ENCODE measurements at regions not wholly inside any gene's neighbourhood (a gene's known extent, or its start where the extent isn't known, plus 50 kb on each side); places are given as distances from the start of the nearest gene placed in this dataset.
"Not testable (repeated sequence)": the region's sequence is repeated elsewhere in the genome, so short reads cannot be mapped to it uniquely, and the experiment has no call there.

- DNase-seq (ENCODE audit: low read depth): no peak
These were observed 314.2 kb downstream of the PID1 start for GRCh38 chr2:228956701-228957474.

- no peak for DNase-seq (ENCODE audit: low read depth)
These were observed 321.3 kb downstream of the PID1 start for GRCh38 chr2:228949831-228950230.

- no peak for DNase-seq (ENCODE audit: low read depth)
These were observed 325.4 kb downstream of the PID1 start for GRCh38 chr2:228945710-228946109.

- DNase-seq (ENCODE audit: low read depth): no peak
These were observed 328.2 kb downstream of the PID1 start for GRCh38 chr2:228942856-228943255.

DNA sequence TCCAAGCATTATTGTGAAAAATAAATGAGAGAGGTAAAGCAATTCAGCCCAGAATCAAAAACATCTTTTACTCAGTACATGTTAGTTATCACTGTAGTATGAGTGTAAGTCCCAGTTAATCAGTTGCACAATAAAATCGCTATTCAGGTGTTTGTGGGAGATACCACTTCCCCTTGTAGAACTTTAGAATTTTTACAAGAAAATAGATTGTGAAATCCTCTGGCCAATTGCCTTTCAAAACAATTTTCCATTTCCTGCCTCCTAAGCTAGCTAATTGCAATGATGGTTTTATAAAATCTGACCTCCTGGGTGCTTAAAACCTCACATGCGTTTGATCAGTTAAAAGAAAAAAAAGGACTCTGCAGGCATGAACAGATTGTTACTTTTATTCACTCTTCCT is 332.5 kb downstream of the PID1 start:
- peak; percentile 71 for DNase-seq (ENCODE audit: low read depth)

DNA sequence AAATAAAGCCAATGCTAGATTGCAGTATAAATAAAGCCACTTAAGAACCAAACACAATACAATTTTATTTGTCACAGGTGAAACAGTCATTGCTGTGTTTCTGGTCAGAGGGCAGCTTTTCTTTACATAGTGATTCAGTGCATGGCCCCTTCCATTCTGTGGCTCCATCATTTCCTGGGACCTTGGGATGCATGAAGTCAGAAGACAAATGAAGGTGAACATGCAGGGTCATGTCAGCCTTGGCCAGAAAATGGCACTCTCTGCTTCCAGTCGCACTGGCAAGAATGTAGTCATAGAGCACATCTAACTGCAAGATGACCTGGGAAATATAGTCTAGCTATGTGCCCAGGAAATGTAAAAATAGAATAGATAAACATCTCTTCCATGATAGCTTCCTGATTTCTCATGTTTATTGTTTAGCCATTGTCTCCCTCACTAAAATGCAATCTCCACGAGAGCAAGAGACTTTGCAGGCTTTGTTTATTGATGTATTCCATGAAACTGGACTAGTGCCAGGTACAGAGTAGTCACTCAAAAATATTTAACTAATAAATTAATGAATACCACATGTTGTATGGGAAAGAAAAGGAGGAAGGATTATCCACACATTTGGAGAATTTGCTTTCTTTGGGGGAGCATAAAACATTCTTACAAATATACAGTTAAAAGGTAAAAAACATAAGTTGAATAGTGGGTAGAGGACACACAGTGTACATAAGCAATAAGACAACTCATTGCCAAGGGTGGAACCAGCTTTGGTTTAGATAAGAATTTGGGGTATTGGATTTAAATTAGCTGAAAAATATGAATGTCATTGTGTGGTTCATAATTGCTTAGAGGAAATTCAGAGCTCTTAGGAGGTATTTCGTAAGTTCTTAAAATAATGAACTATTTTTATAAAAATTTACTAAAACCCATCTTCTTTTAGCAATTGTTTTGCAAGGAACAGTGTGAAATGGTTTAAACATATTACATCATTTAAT is 343.8 kb downstream of the PID1 start:
- peak; percentile 34 for DNase-seq (ENCODE audit: low read depth)

- DNase-seq (ENCODE audit: low read depth): no peak
These were observed 351.3 kb downstream of the PID1 start for GRCh38 chr2:228919808-228920207.

DNA sequence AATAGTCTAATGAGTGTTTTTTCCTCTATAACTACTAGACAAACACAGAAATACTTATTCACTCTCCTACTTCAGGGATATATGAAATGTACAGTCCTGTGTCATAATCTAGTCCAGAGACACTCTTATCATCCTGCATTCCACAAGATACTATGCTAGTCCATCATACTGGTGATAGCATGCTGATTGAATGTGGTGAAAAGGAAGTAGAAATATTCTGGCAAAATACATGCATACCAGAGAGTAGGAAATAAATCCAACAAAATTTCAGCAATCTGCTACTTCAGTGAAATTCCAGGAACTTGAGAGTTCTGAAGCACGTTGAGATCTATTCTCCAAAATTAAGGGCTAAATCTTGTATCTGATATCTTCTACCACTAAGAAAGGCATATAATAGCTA is 353.9 kb downstream of the PID1 start:
- peak; percentile 10 for DNase-seq (ENCODE audit: low read depth)

DNA sequence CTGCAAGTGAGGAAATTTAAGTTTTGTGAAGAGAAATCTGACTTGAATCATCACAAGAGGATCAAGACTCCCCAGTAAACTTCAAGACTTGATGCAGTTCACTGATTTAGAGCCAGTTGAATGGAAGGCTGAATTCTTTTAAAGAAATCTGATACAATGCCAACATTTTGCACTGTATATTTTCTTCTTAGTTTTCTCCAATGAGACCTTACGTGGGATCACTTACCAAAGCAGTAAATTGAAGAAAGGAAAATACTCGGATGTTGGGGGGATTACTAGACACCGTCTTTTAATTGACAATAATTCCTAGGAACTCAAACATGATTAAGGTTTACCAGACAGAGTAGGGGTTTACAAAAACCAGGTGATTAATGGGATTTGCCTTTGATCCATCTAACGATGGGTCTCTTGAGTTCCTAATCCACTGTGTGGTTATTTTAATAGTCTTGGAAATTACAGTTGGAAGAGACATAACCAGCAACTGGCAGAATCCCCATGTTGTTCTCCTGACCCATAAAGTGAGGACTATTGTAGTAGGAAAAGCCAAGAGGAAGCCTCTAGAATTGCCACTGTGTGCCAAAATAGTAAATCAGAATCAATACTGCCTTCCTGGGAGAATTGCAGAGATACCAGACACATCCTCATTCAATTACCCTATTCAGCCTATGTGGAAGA is 354.5 kb downstream of the PID1 start:
- no peak for DNase-seq (ENCODE audit: low read depth)

GRCh38 chr2:228913176-228913575 is 357.9 kb downstream of the PID1 start:
- no peak for DNase-seq (ENCODE audit: low read depth)

DNA sequence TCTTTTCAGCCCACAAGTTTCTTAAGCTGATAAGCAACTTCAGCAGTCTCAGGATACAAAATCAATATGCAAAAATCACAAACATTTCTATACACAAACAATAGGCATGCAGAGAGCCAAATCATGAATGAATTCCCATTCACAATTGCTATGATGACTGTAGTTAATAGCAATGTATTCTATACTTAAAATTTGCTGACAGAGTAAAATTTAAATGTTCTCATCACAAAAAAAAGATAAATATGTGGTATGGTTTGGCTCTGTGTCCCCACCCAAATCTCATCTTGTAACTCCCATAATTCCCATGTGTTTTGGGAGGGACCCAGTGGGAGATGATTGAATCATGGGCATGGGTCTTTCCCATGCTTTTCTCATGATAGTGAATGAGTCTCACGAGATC is 360.2 kb downstream of the PID1 start:
- DNase-seq (ENCODE audit: low read depth): not testable (repeated sequence)

DNA sequence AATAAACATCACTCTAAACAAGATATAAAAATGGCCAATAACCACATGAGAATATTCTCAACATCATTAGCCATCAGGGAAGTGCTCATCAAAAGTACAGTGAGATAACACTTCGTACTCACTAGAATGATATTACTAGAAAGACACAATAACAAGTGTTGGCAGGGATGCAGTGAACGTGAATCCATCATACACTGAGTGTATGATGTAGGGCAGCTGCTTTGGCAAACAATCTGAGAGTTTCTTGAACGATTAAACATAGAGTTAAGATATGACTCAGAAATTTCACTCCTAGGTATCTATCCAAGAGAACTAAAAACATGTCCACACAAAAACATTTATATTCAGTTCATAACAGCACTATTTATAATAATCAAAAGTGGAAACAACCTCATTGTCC is 368.9 kb downstream of the PID1 start:
- no peak for DNase-seq (ENCODE audit: low read depth)

DNA sequence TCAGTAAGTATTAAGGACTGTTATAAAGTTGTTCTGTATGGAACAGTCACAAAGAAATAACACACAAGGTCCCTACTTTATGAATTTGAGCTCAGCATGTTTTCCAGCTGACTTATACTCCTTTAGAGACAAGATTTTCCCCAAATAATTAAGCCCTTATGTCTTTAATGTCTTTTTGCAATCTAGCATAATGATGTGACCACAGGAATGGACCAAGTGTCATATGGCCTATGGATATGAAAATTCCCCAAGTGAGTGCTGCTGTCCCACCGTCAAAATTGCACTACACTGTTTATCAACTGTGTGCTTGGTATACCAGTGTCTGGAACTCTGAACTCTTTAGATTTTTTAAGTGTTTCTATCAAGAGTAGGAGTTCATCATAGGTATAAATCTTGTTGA is 369.6 kb downstream of the PID1 start:
- no peak for DNase-seq (ENCODE audit: low read depth)

DNA sequence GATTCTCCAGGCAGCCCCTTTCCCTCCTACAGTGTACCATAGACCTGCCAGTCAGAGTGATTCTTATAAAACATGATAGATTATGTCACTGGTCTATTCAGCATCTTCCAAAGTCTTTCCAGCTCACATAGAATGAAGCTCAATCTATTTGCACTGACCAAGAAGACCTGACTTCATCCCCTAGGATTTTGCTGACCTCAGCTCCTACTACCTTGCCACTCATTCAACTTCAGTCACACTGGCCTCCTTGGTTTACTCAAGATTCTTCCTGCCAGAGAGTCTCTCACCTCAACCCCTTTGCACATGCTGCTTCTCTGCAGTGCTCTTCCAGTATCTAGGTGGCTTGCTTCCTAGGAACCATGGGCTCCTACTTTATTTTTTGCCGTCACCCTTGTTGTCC is 392.9 kb downstream of the PID1 start:
- no peak for DNase-seq (ENCODE audit: low read depth)

DNA sequence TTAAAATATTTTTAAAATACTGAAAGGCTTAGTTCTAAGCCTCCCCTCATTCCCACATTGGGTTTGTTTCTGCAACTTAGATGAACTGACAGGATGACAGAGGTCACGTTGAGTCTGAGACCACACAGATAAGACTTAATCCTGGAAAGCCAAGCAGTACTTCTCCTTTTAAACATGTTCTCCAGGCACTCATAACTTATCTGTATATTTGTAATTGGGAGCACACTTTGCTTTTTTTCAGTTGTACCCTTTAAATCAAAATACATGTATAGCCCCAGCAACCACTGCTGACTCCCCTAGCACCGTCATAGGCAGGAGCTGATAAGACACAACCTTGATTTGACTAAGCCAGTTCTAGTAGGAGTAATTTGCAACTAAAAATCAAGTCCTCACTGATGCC is 394.8 kb downstream of the PID1 start:
- DNase-seq (ENCODE audit: low read depth): no peak

DNA sequence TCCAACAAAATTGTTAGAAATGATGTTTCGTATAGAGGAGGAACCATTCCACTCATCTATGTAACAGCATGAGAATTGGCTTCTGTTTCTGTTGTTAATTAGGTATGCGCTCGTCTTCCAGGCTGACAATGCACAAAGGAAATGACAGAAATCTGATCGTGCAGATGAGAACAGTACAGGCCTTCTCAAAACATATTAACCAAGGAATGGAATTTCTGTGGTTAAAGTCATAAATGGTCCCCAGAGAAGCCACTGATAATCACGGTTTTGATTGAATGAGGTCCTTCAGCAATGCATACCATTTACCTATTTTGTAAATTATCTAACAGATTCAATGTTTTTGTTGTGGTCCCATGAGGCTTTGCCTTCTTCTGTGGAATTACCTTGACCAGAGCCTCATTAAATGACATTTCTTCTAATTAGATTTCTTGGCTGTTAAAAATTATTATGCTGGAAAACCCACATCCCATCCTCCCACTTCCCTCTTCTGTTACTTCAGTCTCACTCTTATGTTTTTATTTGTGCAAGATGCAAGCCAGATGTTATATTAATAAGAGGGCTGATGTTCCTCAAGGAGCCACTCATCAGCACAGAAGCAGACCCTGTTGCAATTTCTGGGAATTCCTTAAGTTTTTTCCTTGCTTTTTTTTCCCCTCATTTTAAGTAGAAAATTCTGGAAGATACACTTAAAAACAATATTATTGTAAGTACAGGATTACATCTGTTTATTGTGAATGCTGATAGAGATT is 395.8 kb downstream of the PID1 start:
- peak; percentile 73 for DNase-seq (ENCODE audit: low read depth)

- no peak for DNase-seq (ENCODE audit: low read depth)
These were observed 400.1 kb downstream of the PID1 start for GRCh38 chr2:228871012-228871411.

DNA sequence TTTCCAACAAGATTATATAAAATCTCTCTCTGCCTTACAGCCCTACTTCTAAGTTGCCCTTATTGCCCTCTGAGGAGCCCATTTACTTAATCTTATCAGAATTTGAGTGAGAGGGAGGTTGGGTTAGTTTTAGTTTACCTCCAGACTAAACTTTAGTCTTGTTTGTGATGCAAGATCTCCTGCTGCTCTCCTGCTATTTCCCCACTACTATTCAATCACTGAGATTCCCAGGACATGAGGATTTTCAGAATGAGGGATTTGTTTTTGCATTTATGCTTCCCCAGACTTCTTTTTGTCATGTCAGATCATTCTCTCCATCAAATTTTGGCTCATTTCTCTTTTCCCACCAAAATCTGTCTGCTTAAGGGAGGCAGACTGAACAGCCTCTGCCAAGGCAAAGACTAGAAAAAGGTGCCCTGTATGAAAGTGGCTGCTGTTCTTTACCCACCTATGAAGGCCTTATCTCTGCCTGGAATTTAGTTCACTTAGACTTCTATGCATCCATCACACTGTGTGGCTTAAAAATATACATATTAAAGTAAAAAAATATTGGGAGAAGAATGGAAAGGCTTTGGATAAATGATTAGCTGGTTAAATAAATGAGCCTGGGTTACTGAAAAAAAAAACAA is 401.3 kb downstream of the PID1 start:
- no peak for DNase-seq (ENCODE audit: low read depth)

GRCh38 chr2:228867406-228867805 is 403.7 kb downstream of the PID1 start:
- DNase-seq (ENCODE audit: low read depth): no peak

GRCh38 chr2:228866781-228867180 is 404.3 kb downstream of the PID1 start:
- DNase-seq (ENCODE audit: low read depth): no peak

- no peak for DNase-seq (ENCODE audit: low read depth)
These were observed 405.0 kb downstream of the PID1 start for GRCh38 chr2:228866044-228866443.
